PC-3 (cell line): ENCODE measurements at regions not wholly inside any gene's neighbourhood (a gene's known extent, or its start where the extent isn't known, plus 50 kb on each side); places are given as distances from the start of the nearest gene placed in this dataset.

Experiments
- ATAC-seq: fragments of 200-7000 bp; cut with Tn5 transposase; 2 replicates; pipeline ENCODE4 v1.9.1; 2020; ENCODE audit warnings: mild to moderate bottlenecking, moderate library complexity
- BruUV-seq: library from RNA; stranded (reverse); fragments of 400-500 nt; replicated peaks from 2 replicates; lab custom pipeline; 2021; lab: Mats Ljungman, UMichigan
- CTCF ChIA-PET: fragments of 300-600 bp; sonication (Branson Sonifier 250); formaldehyde crosslinking; loops from one replicate; lab custom pipeline; 2022; ENCODE audit warnings: antibody characterized with exemption; lab: Charles Lee
- POLR2A ChIA-PET: fragments of 300-600 bp; sonication (Branson Sonifier 250); formaldehyde crosslinking; loops from one replicate; lab custom pipeline; 2022; ENCODE audit warnings: antibody characterized with exemption; ENCODE audit not compliant: unreplicated experiment; lab: Charles Lee
- DNase-seq: peaks from one replicate; pipeline ENCODE4 v3.0.0-alpha.2; 2015
- H2AFZ ChIP-seq: fragments of 300-600 bp; sonication (generic); 2 replicates; pipeline ENCODE4 v1.6.0; 2016; ENCODE audit warnings: antibody characterized with exemption, low read length
- H3F3A ChIP-seq: fragments of 300-600 bp; sonication (generic); one replicate; pipeline ENCODE4 v1.6.0; 2017; ENCODE audit warnings: antibody characterized with exemption, low read length, control low read depth, mild to moderate bottlenecking; ENCODE audit not compliant: unreplicated experiment
- H3K27ac ChIP-seq: fragments of 300-600 bp; sonication (generic); 2 replicates; pipeline ENCODE4 v1.5.1; 2016; ENCODE audit warnings: mild to moderate bottlenecking, low read length
- H3K27me3 ChIP-seq: fragments of 300-600 bp; sonication (generic); 2 replicates; pipeline ENCODE4 v1.6.1; 2016; ENCODE audit warnings: low read length, mixed read lengths
- H3K36me3 ChIP-seq: fragments of 300-600 bp; sonication (generic); 2 replicates; pipeline ENCODE4 v1.6.1; 2016; ENCODE audit warnings: low read depth, mixed run types, low read length, mixed read lengths
- H3K4me1 ChIP-seq: fragments of 300-600 bp; sonication (generic); 2 replicates; pipeline ENCODE4 v1.5.1; 2016; ENCODE audit warnings: low read length; ENCODE audit not compliant: insufficient read depth
- H3K4me2 ChIP-seq: fragments of 300-600 bp; sonication (generic); 2 replicates; pipeline ENCODE4 v1.6.0; 2016; ENCODE audit warnings: low read length
- H3K4me3 ChIP-seq: fragments of 300-600 bp; sonication (generic); 2 replicates; pipeline ENCODE4 v1.5.1; 2016; ENCODE audit warnings: mild to moderate bottlenecking, low read length, mixed read lengths
- H3K79me2 ChIP-seq: fragments of 300-600 bp; sonication (generic); 2 replicates; pipeline ENCODE4 v1.6.1; 2017; ENCODE audit warnings: low read length, mixed read lengths
- H3K9ac ChIP-seq: fragments of 300-600 bp; sonication (generic); 2 replicates; pipeline ENCODE4 v1.6.0; 2016; ENCODE audit warnings: mild to moderate bottlenecking, low read length
- H3K9me2 ChIP-seq: fragments of 300-600 bp; sonication (generic); replicated peaks from 2 replicates; pipeline ENCODE4 v1.6.1; 2016; ENCODE audit warnings: mixed run types, low read length, mixed read lengths
- H3K9me3 ChIP-seq: fragments of 300-600 bp; sonication (generic); 2 replicates; pipeline ENCODE4 v1.6.1; 2016; ENCODE audit warnings: low read length, mixed read lengths
- H4K20me1 ChIP-seq: fragments of 300-600 bp; sonication (generic); 2 replicates; pipeline ENCODE4 v1.6.1; 2016; ENCODE audit warnings: low read length, mixed read lengths
- EZH2 ChIP-seq: fragments of 300-600 bp; sonication (generic); IDR thresholded peaks from one replicate; pipeline ENCODE4 v1.6.1; 2017; ENCODE audit warnings: antibody characterized with exemption, mild to moderate bottlenecking, low read length; ENCODE audit not compliant: unreplicated experiment
- EZH2phosphoT487 ChIP-seq: fragments of 300-600 bp; sonication (generic); IDR thresholded peaks from 2 replicates; pipeline ENCODE4 v1.6.1; 2018; ENCODE audit warnings: mild to moderate bottlenecking, antibody characterized with exemption, low read length, borderline replicate concordance
- intact Hi-C: fragments of 100-400 bp; cut with micrococcal nuclease; formaldehyde crosslinking; loops from 2 replicates; pipeline ENCODE4 v1.9.0; 2023
- TF ChIP-seq, protein P1 (sequence below): fragments of 300-600 bp; sonication (generic); conservative IDR thresholded peaks from 2 replicates; pipeline ENCODE4 v1.5.1; 2017; ENCODE audit warnings: antibody characterized with exemption, low read depth, mild to moderate bottlenecking, low read length

DNA sequence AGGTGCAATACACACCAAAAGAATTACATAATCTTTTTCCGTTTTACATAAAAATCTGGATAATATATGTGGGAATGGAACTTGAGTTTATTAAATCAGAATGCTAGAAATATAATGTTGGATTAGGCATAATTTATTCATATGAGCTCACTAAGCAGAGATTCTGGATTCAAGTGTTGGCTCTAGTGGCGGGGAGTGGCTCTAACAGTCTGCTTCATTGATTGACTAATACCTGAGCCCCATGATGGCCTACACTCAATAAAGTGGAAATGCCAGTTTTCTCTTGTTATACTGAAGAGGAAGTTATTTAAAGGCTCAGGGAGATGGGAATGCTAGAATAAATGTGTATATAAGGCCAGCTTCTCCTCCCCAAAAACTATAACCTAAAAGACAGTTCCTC lies 285.5 kb upstream of the MOCS1 start:
- Histone ChIP-seq H4K20me1 (no peaks in the 10 kb centered on the region), H3K4me1 (no peaks in the 10 kb centered on the region), H2AFZ (no peak overlapping the region), H3K4me2 (no peak overlapping the region), H3F3A (no peaks in the 10 kb centered on the region), H3K27me3 (no peaks in the 10 kb centered on the region), H3K9me3 (no peaks in the 10 kb centered on the region; the same call in 1 of the 2 replicates), H3K9ac (no peak overlapping the region), H3K27ac (no peak overlapping the region), H3K79me2 (no peaks in the 10 kb centered on the region), H3K4me3 (no peak overlapping the region), H3K9me2 (no peaks in the 10 kb centered on the region), H3K36me3 (no peaks in the 10 kb centered on the region)
- POLR2A ChIA-PET: no interaction called here
- TF ChIP-seq, protein P1, sequence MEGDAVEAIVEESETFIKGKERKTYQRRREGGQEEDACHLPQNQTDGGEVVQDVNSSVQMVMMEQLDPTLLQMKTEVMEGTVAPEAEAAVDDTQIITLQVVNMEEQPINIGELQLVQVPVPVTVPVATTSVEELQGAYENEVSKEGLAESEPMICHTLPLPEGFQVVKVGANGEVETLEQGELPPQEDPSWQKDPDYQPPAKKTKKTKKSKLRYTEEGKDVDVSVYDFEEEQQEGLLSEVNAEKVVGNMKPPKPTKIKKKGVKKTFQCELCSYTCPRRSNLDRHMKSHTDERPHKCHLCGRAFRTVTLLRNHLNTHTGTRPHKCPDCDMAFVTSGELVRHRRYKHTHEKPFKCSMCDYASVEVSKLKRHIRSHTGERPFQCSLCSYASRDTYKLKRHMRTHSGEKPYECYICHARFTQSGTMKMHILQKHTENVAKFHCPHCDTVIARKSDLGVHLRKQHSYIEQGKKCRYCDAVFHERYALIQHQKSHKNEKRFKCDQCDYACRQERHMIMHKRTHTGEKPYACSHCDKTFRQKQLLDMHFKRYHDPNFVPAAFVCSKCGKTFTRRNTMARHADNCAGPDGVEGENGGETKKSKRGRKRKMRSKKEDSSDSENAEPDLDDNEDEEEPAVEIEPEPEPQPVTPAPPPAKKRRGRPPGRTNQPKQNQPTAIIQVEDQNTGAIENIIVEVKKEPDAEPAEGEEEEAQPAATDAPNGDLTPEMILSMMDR: no peak
- TF ChIP-seq EZH2phosphoT487: no peak
- TF ChIP-seq EZH2: no peak
- CTCF ChIA-PET: no interaction called here
- DNase-seq (no peak), ATAC-seq (no peak)
- no TSS peak for BruUV-seq
- intact Hi-C loops: no loop called here

DNA sequence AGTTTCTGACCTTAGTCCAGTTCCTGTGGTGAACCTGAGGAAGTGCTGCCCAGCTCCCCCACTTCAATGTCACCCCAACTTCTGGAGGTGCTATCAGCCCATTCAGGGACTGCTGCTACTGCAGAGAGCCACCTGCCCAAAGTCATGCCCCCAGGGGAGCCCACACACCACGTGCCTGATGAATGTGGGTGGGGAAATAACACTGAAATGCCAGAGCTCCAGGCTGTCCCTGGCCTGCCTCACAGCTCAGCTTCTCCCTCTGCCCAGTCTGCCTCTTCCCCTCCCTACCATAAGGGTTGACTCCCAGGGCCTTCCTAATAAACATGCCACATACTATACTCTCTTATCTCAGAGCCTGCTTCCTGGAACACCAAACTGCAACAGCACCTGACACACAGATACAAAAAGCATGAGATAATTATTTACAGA lies 276.4 kb upstream of the MOCS1 start:
- no peak for ATAC-seq
- DNase-seq: no peak
- POLR2A ChIA-PET: no interaction called here
- BruUV-seq: no TSS peak
- no peak overlapping the region for H3K9ac ChIP-seq
- TF ChIP-seq EZH2 (no peak), EZH2phosphoT487 (no peak)
- TF ChIP-seq, protein P1: no peak
- no peaks in the 10 kb centered on the region for H3F3A ChIP-seq
- H3K9me2 ChIP-seq: no peaks in the 10 kb centered on the region
- H3K27me3 ChIP-seq: no peaks in the 10 kb centered on the region
- no peak overlapping the region for H3K4me2 ChIP-seq
- intact Hi-C loops: no loop called here
- no peak overlapping the region for H3K4me3 ChIP-seq
- H3K9me3 ChIP-seq: peaks cover 10% of the 10 kb centered on the region; the same call in 1 of the 2 replicates
- H3K79me2 ChIP-seq: no peaks in the 10 kb centered on the region
- H3K27ac ChIP-seq: no peak overlapping the region
- H3K4me1 ChIP-seq: no peaks in the 10 kb centered on the region
- no peak overlapping the region for H2AFZ ChIP-seq
- H4K20me1 ChIP-seq: no peaks in the 10 kb centered on the region
- no peaks in the 10 kb centered on the region for H3K36me3 ChIP-seq
- CTCF ChIA-PET: no interaction called here

DNA sequence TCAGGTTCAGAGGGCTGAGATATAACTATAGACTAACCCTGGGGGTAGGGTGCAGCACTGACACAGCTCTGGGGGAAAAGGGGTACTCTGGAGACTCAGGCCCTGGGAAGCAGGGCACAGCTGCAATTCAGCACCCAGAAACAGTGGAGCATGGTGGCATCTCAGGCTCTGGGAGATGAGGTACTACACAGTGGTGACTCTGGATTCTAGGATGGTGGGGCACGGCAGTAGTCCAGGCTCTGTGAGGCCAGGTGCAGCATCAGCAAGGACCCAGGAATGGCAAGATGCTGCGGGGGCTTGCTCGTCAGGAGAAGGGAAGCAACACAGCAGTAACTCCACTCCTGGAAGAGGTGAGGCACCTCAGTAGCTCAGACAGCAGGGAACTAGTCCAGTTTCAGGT lies 271.5 kb upstream of the MOCS1 start:
- H3K4me2 ChIP-seq: no peak overlapping the region
- POLR2A ChIA-PET: no interaction called here
- no peaks in the 10 kb centered on the region for H3K79me2 ChIP-seq
- no peak overlapping the region for H2AFZ ChIP-seq
- no peaks in the 10 kb centered on the region for H3K36me3 ChIP-seq
- ATAC-seq (no peak), DNase-seq (no peak)
- no peak overlapping the region for H3K27ac ChIP-seq
- intact Hi-C loops: no loop called here
- H3K9ac ChIP-seq: no peak overlapping the region
- H3K27me3 ChIP-seq: no peaks in the 10 kb centered on the region
- H3K4me1 ChIP-seq: no peaks in the 10 kb centered on the region
- TF ChIP-seq, protein P1: no peak
- TF ChIP-seq EZH2: no peak
- no peak for TF ChIP-seq EZH2phosphoT487
- H3K9me2 ChIP-seq: no peaks in the 10 kb centered on the region
- H3F3A ChIP-seq: no peaks in the 10 kb centered on the region
- no peak overlapping the region for H3K4me3 ChIP-seq
- CTCF ChIA-PET: no interaction called here
- peaks cover 20% of the 10 kb centered on the region for H3K9me3 ChIP-seq
- BruUV-seq: no TSS peak
- H4K20me1 ChIP-seq: no peaks in the 10 kb centered on the region
